ENCODE measurements at regions not wholly inside any gene's neighbourhood (a gene's known extent, or its start where the extent isn't known, plus 50 kb on each side); places are given as distances from the start of the nearest gene placed in this dataset.

DNA sequence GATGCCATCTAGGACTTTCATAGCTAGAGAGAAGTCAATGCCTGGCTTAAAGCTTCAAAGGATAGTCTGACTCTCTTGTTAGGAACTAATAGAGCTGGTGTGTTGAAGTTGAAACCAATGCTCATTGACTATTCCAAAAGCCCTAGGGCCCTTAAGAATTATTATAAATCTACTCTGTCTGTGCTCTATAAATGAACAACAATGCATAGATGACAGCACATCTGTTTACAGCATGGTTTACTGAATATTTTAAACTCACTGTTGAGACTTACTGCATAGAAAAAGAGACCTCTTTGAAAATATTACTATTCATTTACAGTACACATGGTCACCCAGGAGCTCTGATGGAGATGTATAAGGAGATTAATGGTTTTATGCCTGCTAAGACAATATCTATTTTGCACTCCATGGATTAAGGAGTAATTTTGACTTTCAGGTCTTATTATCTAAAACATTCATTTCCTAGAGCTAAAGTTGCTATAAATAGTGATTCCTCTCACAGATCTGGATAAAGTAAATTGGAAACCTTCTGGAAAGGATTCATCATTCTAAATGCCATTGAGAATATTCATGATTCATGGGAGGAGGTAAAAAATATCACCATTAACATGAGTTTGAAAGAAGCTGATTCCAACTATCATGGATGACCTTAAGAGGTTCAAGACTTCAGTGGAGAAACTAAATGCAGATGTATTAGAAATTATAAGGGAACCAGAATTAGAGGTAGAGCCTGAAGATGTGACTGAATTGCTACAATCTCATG, 763.5 kb upstream of the MAP3K7 start:
- TF ChIP-seq, protein P1, sequence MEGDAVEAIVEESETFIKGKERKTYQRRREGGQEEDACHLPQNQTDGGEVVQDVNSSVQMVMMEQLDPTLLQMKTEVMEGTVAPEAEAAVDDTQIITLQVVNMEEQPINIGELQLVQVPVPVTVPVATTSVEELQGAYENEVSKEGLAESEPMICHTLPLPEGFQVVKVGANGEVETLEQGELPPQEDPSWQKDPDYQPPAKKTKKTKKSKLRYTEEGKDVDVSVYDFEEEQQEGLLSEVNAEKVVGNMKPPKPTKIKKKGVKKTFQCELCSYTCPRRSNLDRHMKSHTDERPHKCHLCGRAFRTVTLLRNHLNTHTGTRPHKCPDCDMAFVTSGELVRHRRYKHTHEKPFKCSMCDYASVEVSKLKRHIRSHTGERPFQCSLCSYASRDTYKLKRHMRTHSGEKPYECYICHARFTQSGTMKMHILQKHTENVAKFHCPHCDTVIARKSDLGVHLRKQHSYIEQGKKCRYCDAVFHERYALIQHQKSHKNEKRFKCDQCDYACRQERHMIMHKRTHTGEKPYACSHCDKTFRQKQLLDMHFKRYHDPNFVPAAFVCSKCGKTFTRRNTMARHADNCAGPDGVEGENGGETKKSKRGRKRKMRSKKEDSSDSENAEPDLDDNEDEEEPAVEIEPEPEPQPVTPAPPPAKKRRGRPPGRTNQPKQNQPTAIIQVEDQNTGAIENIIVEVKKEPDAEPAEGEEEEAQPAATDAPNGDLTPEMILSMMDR (IDR thresholded peaks at IDR 0.05), result no peak
- TF ChIP-seq POLR2AphosphoS5 (IDR thresholded peaks at IDR 0.05) (no peak), EP300 (IDR thresholded peaks at IDR 0.05) (no peak)

All from upper lobe of left lung (tissue), 4 donors.